ENCODE measurements at regions not wholly inside any gene's neighbourhood (a gene's known extent, or its start where the extent isn't known, plus 50 kb on each side); places are given as distances from the start of the nearest gene placed in this dataset.

DNA sequence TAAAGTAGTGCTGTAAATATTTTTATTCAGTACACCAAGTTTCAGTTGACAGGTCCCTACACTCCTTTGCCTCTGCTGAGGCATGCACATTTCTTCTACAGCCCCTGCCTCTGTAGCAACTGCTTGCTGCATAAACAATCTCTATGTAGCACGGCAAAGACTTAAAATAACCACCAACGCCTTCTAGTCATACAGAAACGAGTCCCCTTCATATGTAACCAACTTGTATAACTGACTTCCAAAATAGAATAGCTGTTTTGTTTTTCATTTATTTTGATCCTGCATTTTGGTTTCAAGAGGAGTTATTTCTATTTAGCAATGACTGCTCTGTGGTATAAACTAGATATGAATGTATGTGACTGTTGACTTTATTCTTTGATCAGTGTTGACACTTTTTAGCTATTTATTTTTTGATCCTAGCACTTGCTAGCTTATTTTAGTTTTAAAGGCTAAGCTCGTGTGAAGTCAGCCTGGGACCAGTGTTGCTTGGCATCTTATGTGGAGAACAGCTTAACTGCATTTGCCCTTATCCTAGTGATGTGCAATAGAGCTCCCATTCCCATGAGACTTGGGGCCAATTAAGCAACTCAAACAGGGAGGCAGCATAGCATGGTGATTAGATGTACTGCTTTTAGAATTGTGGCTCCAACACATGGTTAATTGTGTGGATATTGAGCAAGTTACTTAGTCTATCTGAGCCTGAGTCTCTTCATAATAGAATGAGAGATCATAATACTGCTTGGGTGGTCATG lies 79.6 kb downstream of the HRH4 start:
- TF ChIP-seq POLR2AphosphoS5 (IDR thresholded peaks at IDR 0.05; ENCODE audit: low read depth, low read length) (no peak), TAF1 (IDR thresholded peaks at IDR 0.05; ENCODE audit: borderline replicate concordance, insufficient read depth, low read length) (no peak)
- TF ChIP-seq, protein P1, sequence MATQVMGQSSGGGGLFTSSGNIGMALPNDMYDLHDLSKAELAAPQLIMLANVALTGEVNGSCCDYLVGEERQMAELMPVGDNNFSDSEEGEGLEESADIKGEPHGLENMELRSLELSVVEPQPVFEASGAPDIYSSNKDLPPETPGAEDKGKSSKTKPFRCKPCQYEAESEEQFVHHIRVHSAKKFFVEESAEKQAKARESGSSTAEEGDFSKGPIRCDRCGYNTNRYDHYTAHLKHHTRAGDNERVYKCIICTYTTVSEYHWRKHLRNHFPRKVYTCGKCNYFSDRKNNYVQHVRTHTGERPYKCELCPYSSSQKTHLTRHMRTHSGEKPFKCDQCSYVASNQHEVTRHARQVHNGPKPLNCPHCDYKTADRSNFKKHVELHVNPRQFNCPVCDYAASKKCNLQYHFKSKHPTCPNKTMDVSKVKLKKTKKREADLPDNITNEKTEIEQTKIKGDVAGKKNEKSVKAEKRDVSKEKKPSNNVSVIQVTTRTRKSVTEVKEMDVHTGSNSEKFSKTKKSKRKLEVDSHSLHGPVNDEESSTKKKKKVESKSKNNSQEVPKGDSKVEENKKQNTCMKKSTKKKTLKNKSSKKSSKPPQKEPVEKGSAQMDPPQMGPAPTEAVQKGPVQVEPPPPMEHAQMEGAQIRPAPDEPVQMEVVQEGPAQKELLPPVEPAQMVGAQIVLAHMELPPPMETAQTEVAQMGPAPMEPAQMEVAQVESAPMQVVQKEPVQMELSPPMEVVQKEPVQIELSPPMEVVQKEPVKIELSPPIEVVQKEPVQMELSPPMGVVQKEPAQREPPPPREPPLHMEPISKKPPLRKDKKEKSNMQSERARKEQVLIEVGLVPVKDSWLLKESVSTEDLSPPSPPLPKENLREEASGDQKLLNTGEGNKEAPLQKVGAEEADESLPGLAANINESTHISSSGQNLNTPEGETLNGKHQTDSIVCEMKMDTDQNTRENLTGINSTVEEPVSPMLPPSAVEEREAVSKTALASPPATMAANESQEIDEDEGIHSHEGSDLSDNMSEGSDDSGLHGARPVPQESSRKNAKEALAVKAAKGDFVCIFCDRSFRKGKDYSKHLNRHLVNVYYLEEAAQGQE (IDR thresholded peaks at IDR 0.05; ENCODE audit: insufficient read depth in 1 of 2, low read depth in 2 of 2, low read length in 2 of 2): no peak
